PC-9 (cell line): ENCODE measurements at regions not wholly inside any gene's neighbourhood (a gene's known extent, or its start where the extent isn't known, plus 50 kb on each side); places are given as distances from the start of the nearest gene placed in this dataset.

ENCODE experiments used
- EZH2 ChIP-seq: fragments of 200-600 bp; sonication (generic); IDR thresholded peaks from 2 replicates; pipeline ENCODE4 v1.8.0; 2017; ENCODE audit warnings: antibody characterized with exemption, low read depth
- TF ChIP-seq, protein P1 (sequence below): fragments of 200-600 bp; sonication (generic); conservative IDR thresholded peaks from 2 replicates; pipeline ENCODE4 v1.6.1; 2017; ENCODE audit warnings: mixed run types, antibody characterized with exemption, mild to moderate bottlenecking, moderate library complexity

DNA sequence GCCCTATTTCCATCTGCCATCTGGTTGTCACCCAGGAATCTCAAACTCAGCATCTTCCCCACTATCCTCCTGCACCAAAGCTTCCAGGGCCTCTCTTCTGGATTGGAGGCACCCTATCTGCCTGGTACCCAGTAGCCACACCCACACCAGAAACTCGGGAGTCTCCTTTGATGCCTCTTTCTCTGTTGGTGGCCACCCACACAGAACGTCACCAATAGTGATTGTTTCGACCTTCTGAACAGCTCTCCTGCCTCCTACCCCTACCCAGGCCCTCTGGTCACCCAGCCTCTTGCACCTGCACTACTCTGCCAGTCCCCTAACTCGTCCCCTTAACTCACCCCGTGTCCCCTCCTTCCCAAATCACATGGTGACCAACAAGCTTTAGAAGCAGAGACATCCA lies 95.0 kb downstream of the IRF2BPL start:
- TF ChIP-seq, protein P1, sequence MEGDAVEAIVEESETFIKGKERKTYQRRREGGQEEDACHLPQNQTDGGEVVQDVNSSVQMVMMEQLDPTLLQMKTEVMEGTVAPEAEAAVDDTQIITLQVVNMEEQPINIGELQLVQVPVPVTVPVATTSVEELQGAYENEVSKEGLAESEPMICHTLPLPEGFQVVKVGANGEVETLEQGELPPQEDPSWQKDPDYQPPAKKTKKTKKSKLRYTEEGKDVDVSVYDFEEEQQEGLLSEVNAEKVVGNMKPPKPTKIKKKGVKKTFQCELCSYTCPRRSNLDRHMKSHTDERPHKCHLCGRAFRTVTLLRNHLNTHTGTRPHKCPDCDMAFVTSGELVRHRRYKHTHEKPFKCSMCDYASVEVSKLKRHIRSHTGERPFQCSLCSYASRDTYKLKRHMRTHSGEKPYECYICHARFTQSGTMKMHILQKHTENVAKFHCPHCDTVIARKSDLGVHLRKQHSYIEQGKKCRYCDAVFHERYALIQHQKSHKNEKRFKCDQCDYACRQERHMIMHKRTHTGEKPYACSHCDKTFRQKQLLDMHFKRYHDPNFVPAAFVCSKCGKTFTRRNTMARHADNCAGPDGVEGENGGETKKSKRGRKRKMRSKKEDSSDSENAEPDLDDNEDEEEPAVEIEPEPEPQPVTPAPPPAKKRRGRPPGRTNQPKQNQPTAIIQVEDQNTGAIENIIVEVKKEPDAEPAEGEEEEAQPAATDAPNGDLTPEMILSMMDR: no peak
- no peak for TF ChIP-seq EZH2
